ENCODE measurements at regions not wholly inside any gene's neighbourhood (a gene's known extent, or its start where the extent isn't known, plus 50 kb on each side); places are given as distances from the start of the nearest gene placed in this dataset.

GRCh38 chr3:46089237-46090011 is 62.1 kb upstream of the XCR1 start:
- no peak for DNase-seq (ENCODE audit: low spot score)
- TF ChIP-seq CTCF (conservative IDR thresholded peaks at IDR 0.05; ENCODE audit: low read depth), result no peak
- CTCF ChIA-PET, result no interaction called here
- POLR2A ChIA-PET (ENCODE audit: low non-redundant PET), result no interaction called here
- H3K27ac ChIP-seq, result no peak overlapping the region

- no peak overlapping the region for H3K27ac ChIP-seq
- POLR2A ChIA-PET (ENCODE audit: low non-redundant PET), result no interaction called here
- CTCF ChIA-PET, result interaction anchor here (0.7 kb wide), 1 partner anchor 95 kb away, joined by 4 read pairs; no protein-coding TSS in a partner anchor
- no peak for DNase-seq (ENCODE audit: low spot score)
- TF ChIP-seq CTCF (conservative IDR thresholded peaks at IDR 0.05; ENCODE audit: low read depth), result no peak
These were observed 60.6 kb upstream of the XCR1 start for GRCh38 chr3:46087871-46088270.

- TF ChIP-seq CTCF (conservative IDR thresholded peaks at IDR 0.05; ENCODE audit: low read depth), result no peak
- POLR2A ChIA-PET (ENCODE audit: low non-redundant PET), result no interaction called here
- CTCF ChIA-PET, result no interaction called here
- no peak for DNase-seq (ENCODE audit: low spot score)
- H3K27ac ChIP-seq, result no peak overlapping the region
These were observed 59.7 kb upstream of the XCR1 start for GRCh38 chr3:46086986-46087385.

GRCh38 chr3:46086083-46086437 is 58.8 kb upstream of the XCR1 start:
- ChIA-PET POLR2A (ENCODE audit: low non-redundant PET) (no interaction called here), CTCF (no interaction called here)
- TF ChIP-seq CTCF (conservative IDR thresholded peaks at IDR 0.05; ENCODE audit: low read depth), result no peak
- no peak for DNase-seq (ENCODE audit: low spot score)
- no peak overlapping the region for H3K27ac ChIP-seq

GRCh38 chr3:46085421-46086082 is 58.3 kb upstream of the XCR1 start:
- ChIA-PET POLR2A (ENCODE audit: low non-redundant PET) (no interaction called here), CTCF (no interaction called here)
- DNase-seq (ENCODE audit: low spot score), result no peak
- H3K27ac ChIP-seq, result no peak overlapping the region
- no peak for TF ChIP-seq CTCF (conservative IDR thresholded peaks at IDR 0.05; ENCODE audit: low read depth)

GRCh38 chr3:46083956-46084355 is 56.7 kb upstream of the XCR1 start:
- H3K27ac ChIP-seq, result no peak overlapping the region
- TF ChIP-seq CTCF (conservative IDR thresholded peaks at IDR 0.05; ENCODE audit: low read depth), result no peak
- CTCF ChIA-PET, result interaction anchor here (0.6 kb wide), 1 partner anchor 11 kb away, joined by 6 read pairs; no protein-coding TSS in a partner anchor
- no peak for DNase-seq (ENCODE audit: low spot score)
- POLR2A ChIA-PET (ENCODE audit: low non-redundant PET), result no interaction called here

All from RWPE1 (cell line).